ENCODE measurements at regions not wholly inside any gene's neighbourhood (a gene's known extent, or its start where the extent isn't known, plus 50 kb on each side); places are given as distances from the start of the nearest gene placed in this dataset.
A peak's percentile ranks its signal among the peaks of the same experiment; 100 is the strongest.
"Not testable (repeated sequence)": the region's sequence is repeated elsewhere in the genome, so short reads cannot be mapped to it uniquely, and the experiment has no call there.

GRCh38 chr14:30072454-30072853 is 144.8 kb upstream of the PRKD1 start:
- DNase-seq = not testable (repeated sequence)

GRCh38 chr14:30077946-30078345 is 150.3 kb upstream of the PRKD1 start:
- no peak for DNase-seq

DNA sequence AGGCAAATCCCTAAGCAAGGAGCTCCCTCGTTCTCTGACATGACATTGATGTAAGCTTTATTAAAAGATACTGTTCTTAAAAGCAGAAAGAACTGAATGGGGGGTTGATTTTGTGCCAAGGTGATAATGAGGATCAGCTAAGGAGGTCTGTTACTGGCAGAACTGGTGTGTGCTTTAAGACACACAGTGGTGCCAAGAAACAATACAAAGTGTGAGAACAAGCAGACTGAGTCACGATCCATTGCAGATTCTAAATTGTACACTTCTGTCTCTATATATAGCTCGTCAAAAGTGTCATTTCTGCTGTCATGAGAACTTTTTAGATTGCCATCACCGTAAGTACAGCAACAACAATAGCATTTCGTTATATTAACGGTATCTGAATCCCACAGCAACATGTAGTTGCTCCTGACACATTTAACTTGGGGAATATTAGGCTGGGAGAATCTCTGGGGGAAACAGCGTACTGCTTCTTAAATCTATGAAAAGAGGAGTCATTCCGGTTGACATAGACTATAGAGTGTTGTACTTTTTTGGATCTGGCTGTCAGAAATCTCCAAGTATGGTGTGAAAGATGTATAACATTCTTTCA is 151.3 kb upstream of the PRKD1 start:
- peak; percentile 3 for DNase-seq

DNA sequence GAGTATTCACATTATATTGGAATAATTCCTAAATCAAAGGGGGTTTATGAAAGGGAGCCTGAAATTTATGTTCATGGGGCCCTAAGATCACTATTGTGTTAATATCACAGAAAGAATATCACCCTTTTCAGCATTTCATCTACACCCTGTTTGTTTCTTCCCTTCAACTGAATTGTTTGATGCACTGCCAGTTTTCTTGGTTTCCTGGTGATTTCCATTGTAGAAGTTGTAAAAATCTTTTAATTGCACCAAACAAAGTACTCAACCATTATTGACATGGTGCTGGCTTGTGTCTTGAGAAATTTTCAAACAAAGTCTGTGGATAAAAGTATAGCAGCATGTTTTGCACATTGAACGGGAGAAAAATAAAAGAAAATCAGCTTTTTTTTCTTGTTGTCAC is 154.8 kb upstream of the PRKD1 start:
- no peak for DNase-seq

DNA sequence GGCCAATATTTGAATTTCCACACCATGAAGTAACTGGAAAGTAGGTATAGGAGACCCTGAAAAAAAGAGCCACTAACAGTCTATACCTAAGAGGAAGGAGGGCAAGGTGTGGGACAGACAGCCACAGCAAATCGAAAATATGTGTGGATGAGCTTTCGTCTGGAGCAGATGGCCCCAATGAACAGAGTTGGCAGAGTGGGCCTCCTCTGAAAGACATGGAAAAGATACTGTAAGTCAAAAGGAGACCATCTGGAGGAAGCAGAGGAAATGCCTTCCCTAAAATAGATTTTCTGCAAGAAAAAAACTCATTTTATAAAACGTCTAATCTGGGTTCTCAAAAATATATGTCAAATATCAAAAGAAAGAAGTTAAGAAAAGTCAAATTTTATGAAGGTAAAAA is 157.2 kb upstream of the PRKD1 start:
- DNase-seq = no peak

DNA sequence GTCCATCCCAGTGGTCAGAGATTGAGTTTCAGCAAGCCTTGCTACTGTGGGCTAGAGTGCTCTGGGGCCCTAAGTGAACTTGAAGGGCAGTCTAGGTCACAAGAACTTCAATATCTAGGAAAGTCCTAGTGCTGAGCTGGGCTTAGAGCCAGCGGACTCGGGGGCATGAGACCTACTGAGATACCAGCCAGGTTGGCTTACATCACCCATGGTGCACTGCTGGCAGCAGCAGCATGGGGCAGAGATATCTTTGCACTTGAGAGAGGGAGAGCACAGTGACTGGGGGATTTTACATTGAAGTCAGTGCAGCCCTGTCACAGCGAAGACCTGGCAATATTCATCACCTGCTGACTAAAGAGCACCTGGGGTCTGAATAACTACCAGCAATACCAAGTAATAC is 158.3 kb upstream of the PRKD1 start:
- no peak for DNase-seq

GRCh38 chr14:30088620-30089019 is 161.0 kb upstream of the PRKD1 start:
- DNase-seq = no peak

DNA sequence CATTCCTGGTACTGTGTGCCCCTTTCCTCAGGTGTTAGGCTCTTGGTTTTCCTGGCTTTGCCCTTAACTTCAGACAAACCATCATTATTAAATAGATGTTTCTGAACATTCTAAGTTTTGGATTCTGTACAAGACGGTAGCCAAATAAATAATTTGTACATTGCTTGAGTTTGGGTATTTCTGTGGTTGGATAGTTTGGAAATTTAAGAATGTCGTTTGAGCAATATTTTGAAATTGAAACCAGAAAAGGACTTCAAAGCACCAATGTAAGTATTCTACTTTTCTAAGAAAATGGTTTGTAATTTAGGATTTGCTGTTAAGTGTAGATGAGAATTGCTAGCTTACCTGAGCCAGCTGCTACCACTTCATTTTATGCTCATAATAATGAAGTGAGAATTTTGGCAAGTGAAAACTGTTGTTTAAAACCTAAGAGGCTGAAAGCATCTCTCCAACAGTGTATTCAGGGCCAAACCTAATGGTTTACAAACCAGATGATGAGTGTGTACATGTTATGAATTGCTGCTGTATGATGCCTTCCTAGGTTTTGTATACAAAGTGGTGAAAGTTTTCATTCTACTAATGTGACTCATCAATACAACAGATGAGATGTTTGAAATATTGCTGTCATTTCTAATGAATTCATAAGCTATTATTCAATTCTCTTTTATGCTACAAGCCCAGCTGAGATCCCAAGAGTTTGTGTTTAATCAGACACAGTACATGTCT is 181.5 kb upstream of the PRKD1 start:
- no peak for DNase-seq

DNA sequence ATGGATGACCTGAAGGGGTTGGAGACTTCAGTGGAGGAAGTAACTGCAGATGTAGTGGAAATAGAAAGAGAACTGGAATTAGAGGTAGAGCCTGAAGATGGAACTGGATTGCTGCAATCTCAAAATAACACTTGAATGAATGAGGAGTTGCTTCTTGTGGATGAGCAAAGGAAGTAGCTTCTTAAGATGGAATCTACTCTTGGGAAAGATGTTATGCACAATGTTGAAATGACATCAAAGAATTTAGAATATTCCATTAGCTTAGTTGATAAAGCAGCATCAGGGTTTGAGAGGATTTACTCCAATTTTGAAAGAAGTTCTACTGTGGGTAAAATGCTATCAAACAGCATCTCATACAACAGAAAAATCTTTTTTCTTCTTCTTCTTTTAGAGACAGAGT is 186.4 kb upstream of the PRKD1 start:
- DNase-seq = no peak

GRCh38 chr14:30115756-30116155 is 188.1 kb upstream of the PRKD1 start:
- DNase-seq = no peak

DNA sequence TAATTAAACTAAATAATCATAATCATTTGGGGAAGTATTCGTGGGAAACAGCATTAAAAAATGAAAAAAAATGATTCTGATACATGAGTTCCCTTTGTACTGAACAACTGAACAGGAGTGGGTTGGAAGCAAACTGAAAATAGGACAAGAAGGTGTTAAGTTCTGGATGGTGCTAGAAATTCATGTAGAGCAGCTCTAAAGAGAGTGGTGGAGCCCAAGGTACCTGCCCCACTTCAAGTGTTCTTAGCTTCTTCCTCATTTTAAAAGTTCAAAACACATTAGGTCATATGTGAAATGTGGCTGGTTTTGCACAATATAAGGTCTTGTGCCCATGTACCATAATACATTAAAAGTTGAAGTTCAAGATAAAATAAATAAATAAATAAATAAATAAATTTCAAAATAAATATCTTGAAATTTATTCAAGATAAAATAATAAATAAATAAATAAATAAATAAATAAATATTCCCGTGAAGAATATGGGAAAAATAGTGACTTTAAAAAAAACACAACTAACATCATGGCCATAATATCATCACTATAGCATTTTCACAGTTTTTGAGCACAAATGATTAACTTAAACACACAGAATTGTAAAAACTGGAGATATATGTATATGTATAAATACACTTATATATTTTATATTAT is 191.5 kb upstream of the PRKD1 start:
- DNase-seq = no peak

- DNase-seq = no peak
These were observed 197.8 kb upstream of the PRKD1 start for GRCh38 chr14:30125322-30125979.

- no peak for DNase-seq
These were observed 202.2 kb upstream of the PRKD1 start for GRCh38 chr14:30129807-30130206.

DNA sequence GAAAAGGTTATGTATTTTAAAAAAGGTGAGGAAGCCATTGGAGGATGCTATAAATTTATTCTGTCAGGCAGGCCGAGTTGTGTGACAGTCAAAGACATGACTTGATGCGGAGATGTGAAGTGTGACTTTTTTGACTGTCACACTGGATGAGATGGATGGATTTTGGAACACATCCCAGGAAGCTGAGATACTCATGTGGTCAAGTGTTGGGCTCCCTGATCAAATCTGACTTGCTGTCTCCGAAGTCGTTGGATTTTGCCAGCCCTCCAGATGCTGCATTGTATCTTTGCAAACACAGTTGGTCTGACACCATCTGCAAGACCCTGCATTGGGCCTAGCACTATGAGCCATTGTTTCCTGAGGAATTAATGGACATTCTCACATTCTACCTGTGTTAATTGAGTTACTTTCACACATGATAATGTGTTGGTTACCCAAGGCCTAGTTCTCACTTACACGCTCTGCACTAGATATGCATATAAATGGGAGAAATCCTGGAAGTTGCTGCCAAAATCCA is 204.0 kb upstream of the PRKD1 start:
- no peak for DNase-seq

- DNase-seq = no peak
These were observed 204.5 kb upstream of the PRKD1 start for GRCh38 chr14:30132196-30132595.

DNA sequence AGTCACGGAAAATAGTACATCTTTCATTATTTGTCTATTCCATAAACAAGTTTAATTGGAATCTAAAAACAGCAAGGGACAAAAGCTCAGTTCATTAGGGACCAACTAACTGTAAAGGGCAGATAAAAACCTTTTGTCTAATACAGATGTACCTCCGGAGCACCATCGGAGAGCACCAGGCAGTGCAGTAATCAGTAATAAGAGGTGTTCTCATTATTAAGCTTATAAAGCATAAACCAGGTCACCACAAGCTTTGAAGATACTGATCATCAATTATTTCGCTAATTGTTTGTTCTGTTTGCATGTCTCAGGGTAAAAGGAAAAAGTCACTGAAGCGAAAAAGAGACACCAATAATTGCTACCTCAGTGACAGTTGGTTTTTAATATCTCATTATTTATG is 207.3 kb upstream of the PRKD1 start:
- no peak for DNase-seq

- DNase-seq = no peak
These were observed 210.9 kb upstream of the PRKD1 start for GRCh38 chr14:30138567-30138966.

GRCh38 chr14:30142216-30142615 is 214.6 kb upstream of the PRKD1 start:
- DNase-seq = no peak

GRCh38 chr14:30143627-30144026 is 216.0 kb upstream of the PRKD1 start:
- no peak for DNase-seq

GRCh38 chr14:30153717-30154116 is 226.1 kb upstream of the PRKD1 start:
- no peak for DNase-seq

DNA sequence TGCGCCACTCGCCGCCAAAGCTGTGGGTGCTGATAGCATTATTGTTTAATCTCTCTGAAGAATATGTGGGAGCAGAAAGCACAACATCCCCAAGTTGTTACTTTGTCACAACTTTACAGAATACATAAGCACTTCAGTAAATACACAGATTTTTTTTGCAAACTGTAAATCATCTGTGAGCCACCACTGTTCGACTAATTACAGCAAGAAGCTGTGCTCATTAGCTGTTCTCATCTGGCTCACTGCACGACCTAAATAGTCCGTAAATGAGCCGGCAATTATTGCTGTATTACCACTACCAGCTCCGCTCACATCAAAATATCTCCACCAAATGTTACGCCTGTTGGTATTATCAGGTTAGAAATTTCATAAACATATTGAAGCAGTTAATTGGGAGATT is 228.9 kb upstream of the PRKD1 start:
- peak; percentile 49 for DNase-seq

- DNase-seq = no peak
These were observed 230.7 kb upstream of the PRKD1 start for GRCh38 chr14:30158299-30158698.

- no peak for DNase-seq
These were observed 231.7 kb upstream of the PRKD1 start for GRCh38 chr14:30159374-30159773.

GRCh38 chr14:30160608-30161007 is 233.0 kb upstream of the PRKD1 start:
- no peak for DNase-seq

All from NCI-H82 (cell line).